H9 (cell line): ENCODE measurements at regions not wholly inside any gene's neighbourhood (a gene's known extent, or its start where the extent isn't known, plus 50 kb on each side); places are given as distances from the start of the nearest gene placed in this dataset.

ENCODE experiments used
- DNase-seq: peaks from one replicate; pipeline ENCODE4 v3.0.0-alpha.2; 2017
- H2AFZ ChIP-seq: one replicate; pipeline ENCODE4 v1.6.1; 2013; ENCODE audit warnings: mild to moderate bottlenecking, low read length, control low read depth, moderate library complexity
- H2AK5ac ChIP-seq: 2 replicates; pipeline ENCODE4 v1.6.1; 2013; ENCODE audit warnings: low read length, control low read depth, mixed read lengths; ENCODE audit not compliant: insufficient read length
- H2BK120ac ChIP-seq: one replicate; pipeline ENCODE4 v1.6.1; 2013; ENCODE audit warnings: low read depth, mild to moderate bottlenecking, low read length, control low read depth, inconsistent platforms; ENCODE audit not compliant: poor library complexity, severe bottlenecking
- H2BK12ac ChIP-seq: 2 replicates; pipeline ENCODE4 v1.6.1; 2013; ENCODE audit warnings: low read length, control low read depth, mixed read lengths, low read depth; ENCODE audit not compliant: insufficient read length
- H2BK15ac ChIP-seq: 2 replicates; pipeline ENCODE4 v1.6.1; 2013; ENCODE audit warnings: low read depth, low read length, control low read depth
- H2BK20ac ChIP-seq: one replicate; pipeline ENCODE4 v1.6.1; 2013; ENCODE audit warnings: low read depth, mild to moderate bottlenecking, low read length, control low read depth, inconsistent platforms; ENCODE audit not compliant: poor library complexity, severe bottlenecking
- H2BK5ac ChIP-seq: 2 replicates; pipeline ENCODE4 v1.6.1; 2013; ENCODE audit warnings: low read length, control low read depth, mixed read lengths; ENCODE audit not compliant: insufficient read length
- H3K14ac ChIP-seq: 2 replicates; pipeline ENCODE4 v1.6.1; 2013; ENCODE audit warnings: low read length, control low read depth; ENCODE audit not compliant: insufficient read depth
- H3K18ac ChIP-seq: 2 replicates; pipeline ENCODE4 v1.6.1; 2013; ENCODE audit warnings: low read depth, mild to moderate bottlenecking, mixed read lengths, low read length, control low read depth; ENCODE audit not compliant: insufficient read length
- H3K23ac ChIP-seq: 2 replicates; pipeline ENCODE4 v1.6.1; 2013; ENCODE audit warnings: low read length, control low read depth, mixed read lengths, low read depth; ENCODE audit not compliant: insufficient read length
- H3K23me2 ChIP-seq: 2 replicates; pipeline ENCODE4 v1.6.1; 2013; ENCODE audit warnings: low read depth, mild to moderate bottlenecking, mixed read lengths, low read length, control low read depth; ENCODE audit not compliant: insufficient read length, poor library complexity, severe bottlenecking
- H3K27ac ChIP-seq: 2 replicates; pipeline ENCODE4 v1.5.1; 2013; ENCODE audit warnings: low read length, control low read depth, mixed read lengths, low read depth; ENCODE audit not compliant: insufficient read length
- H3K27me3 ChIP-seq: 2 replicates; pipeline ENCODE4 v1.6.1; 2013; ENCODE audit warnings: low read length, control low read depth, inconsistent platforms; ENCODE audit not compliant: insufficient read depth
- H3K4ac ChIP-seq: 2 replicates; pipeline ENCODE4 v1.6.1; 2013; ENCODE audit warnings: low read depth, mild to moderate bottlenecking, control low read depth, inconsistent platforms, low read length, moderate library complexity
- H3K4me1 ChIP-seq: 2 replicates; pipeline ENCODE4 v1.6.1; 2013; ENCODE audit warnings: low read length, control low read depth, inconsistent platforms; ENCODE audit not compliant: insufficient read depth
- H3K4me2 ChIP-seq: 2 replicates; pipeline ENCODE4 v1.6.1; 2013; ENCODE audit warnings: low read length, control low read depth, mixed read lengths; ENCODE audit not compliant: insufficient read length, insufficient read depth
- H3K56ac ChIP-seq: 2 replicates; pipeline ENCODE4 v1.6.1; 2013; ENCODE audit warnings: low read depth, mild to moderate bottlenecking, mixed read lengths, low read length, control low read depth; ENCODE audit not compliant: insufficient read length
- H3K79me1 ChIP-seq: 2 replicates; pipeline ENCODE4 v1.6.1; 2013; ENCODE audit warnings: low read depth, mild to moderate bottlenecking, moderate library complexity, low read length, control low read depth, inconsistent platforms; ENCODE audit not compliant: insufficient read depth, poor library complexity, severe bottlenecking
- H3K79me2 ChIP-seq: 2 replicates; pipeline ENCODE4 v1.6.1; 2013; ENCODE audit warnings: low read length, control low read depth, inconsistent platforms; ENCODE audit not compliant: insufficient read depth
- H3K9ac ChIP-seq: 2 replicates; pipeline ENCODE4 v1.6.1; 2013; ENCODE audit warnings: low read length, control low read depth, mixed read lengths; ENCODE audit not compliant: insufficient read length; ENCODE audit errors: extremely low read depth
- H3K9me3 ChIP-seq: one replicate; pipeline ENCODE4 v1.6.1; 2013; ENCODE audit warnings: low read depth, low read length, inconsistent platforms; ENCODE audit not compliant: control insufficient read depth
- H3T11ph ChIP-seq: one replicate; pipeline ENCODE4 v1.6.1; 2013; ENCODE audit warnings: mild to moderate bottlenecking, low read length, control low read depth, inconsistent platforms
- H4K20me1 ChIP-seq: one replicate; pipeline ENCODE4 v1.6.1; 2013; ENCODE audit not compliant: control insufficient read depth, insufficient read length, insufficient read depth
- H4K5ac ChIP-seq: 2 replicates; pipeline ENCODE4 v1.6.1; 2013; ENCODE audit warnings: low read depth, mild to moderate bottlenecking, mixed read lengths, low read length, control low read depth; ENCODE audit not compliant: insufficient read length
- H4K8ac ChIP-seq: replicated peaks from 2 replicates; pipeline ENCODE4 v1.6.1; 2013; ENCODE audit warnings: low read length, control low read depth, mixed read lengths, low read depth; ENCODE audit not compliant: insufficient read length
- H4K91ac ChIP-seq: 2 replicates; pipeline ENCODE4 v1.6.1; 2013; ENCODE audit warnings: low read depth, mild to moderate bottlenecking, moderate library complexity, mixed read lengths, low read length, control low read depth; ENCODE audit not compliant: insufficient read length
- H3K27ac Mint-ChIP-seq, 3 experiments: 2 replicates in 2 of 3; 3 replicates in 1 of 3; pipeline ENCODE4 v1.8.0; 2020 to 2021; ENCODE audit warnings: mixed read lengths in 3 of 3, mild to moderate bottlenecking in 1 of 3, moderate library complexity in 1 of 3
- H3K27me3 Mint-ChIP-seq: 2 replicates; pipeline ENCODE4 v1.8.0; 2021; ENCODE audit warnings: low read depth, mild to moderate bottlenecking, moderate library complexity, mixed read lengths
- H3K36me3 Mint-ChIP-seq, 3 experiments: 2 replicates in 2 of 3; 3 replicates in 1 of 3; pipeline ENCODE4 v1.8.0; 2020 to 2021; ENCODE audit warnings: low read depth in 3 of 3, mixed read lengths in 3 of 3; ENCODE audit not compliant: insufficient read depth in 1 of 3
- H3K4me1 Mint-ChIP-seq, 2 experiments: 2 replicates each; pipeline ENCODE4 v1.8.0; 2020; ENCODE audit warnings: mixed read lengths in 2 of 2
- H3K4me3 Mint-ChIP-seq, 2 experiments: 2 replicates in 1 of 2; 3 replicates in 1 of 2; pipeline ENCODE4 v1.8.0; 2020 to 2021; ENCODE audit warnings: mild to moderate bottlenecking in 2 of 2, mixed read lengths in 2 of 2, moderate library complexity in 1 of 2
- H3K9me3 Mint-ChIP-seq, 2 experiments: 2 replicates in 1 of 2; 3 replicates in 1 of 2; pipeline ENCODE4 v1.8.0; 2020; ENCODE audit warnings: mild to moderate bottlenecking in 2 of 2, mixed read lengths in 2 of 2, moderate library complexity in 1 of 2
- CTCF ChIP-seq: fragments of 200-600 bp; sonication (generic); conservative IDR thresholded peaks from 3 replicates; pipeline ENCODE4 v1.8.0; 2021; ENCODE audit warnings: antibody characterized with exemption, mild to moderate bottlenecking
- WGBS: extraction: QIAGEN DNeasy Blood & Tissue Kit; methylation state at CpG from one replicate; pipeline ENCODE4 v1.1.7; 2013; ENCODE audit warnings: missing lambda C conversion rate, low lambda C conversion rate, mixed read lengths; ENCODE audit not compliant: insufficient read length; ENCODE audit errors: extremely low coverage; 5-methylcytosine and 5-hydroxymethylcytosine counted together

GRCh38 chr4:188596021-188596420, 456.8 kb downstream of the TRIML1 start:
- Histone ChIP-seq H3K27ac (no peak overlapping the region), H2AFZ (no peak overlapping the region), H3K4me1 (no peaks in the 10 kb centered on the region), H4K8ac (no peak overlapping the region), H3K9me3 (no peaks in the 10 kb centered on the region), H2BK120ac (no peak overlapping the region), H2BK12ac (no peak overlapping the region), H3T11ph (no peak overlapping the region), H4K91ac (no peak overlapping the region), H2BK15ac (no peak overlapping the region), H3K79me1 (no peaks in the 10 kb centered on the region), H3K4ac (no peak overlapping the region), H3K14ac (no peak overlapping the region), H2AK5ac (no peak overlapping the region), H4K5ac (no peak overlapping the region), H2BK5ac (no peak overlapping the region), H3K23ac (no peak overlapping the region), H3K4me2 (no peak overlapping the region), H3K27me3 (no peaks in the 10 kb centered on the region), H3K79me2 (no peaks in the 10 kb centered on the region), H3K23me2 (no peaks in the 10 kb centered on the region), H3K56ac (no peak overlapping the region), H3K18ac (no peak overlapping the region), H4K20me1 (no peaks in the 10 kb centered on the region), H3K9ac (no peak overlapping the region), H2BK20ac (no peak overlapping the region)
- Mint-ChIP-seq H3K4me3 (no peak overlapping the region), H3K4me1 (no peaks in the 10 kb centered on the region), H3K36me3 (no peaks in the 10 kb centered on the region), H3K27ac (no peak overlapping the region), H3K9me3 (no peaks in the 10 kb centered on the region), H3K27me3 (no peaks in the 10 kb centered on the region; the same call in 1 of the 2 replicates)
- WGBS, result no CpG with 5 or more reads among the region's 5 CpGs
- no peak for TF ChIP-seq CTCF
- no peak for DNase-seq
